IMR-90 (cell line): ENCODE measurements at regions not wholly inside any gene's neighbourhood (a gene's known extent, or its start where the extent isn't known, plus 50 kb on each side); places are given as distances from the start of the nearest gene placed in this dataset.
"Not testable (repeated sequence)": the region's sequence is repeated elsewhere in the genome, so short reads cannot be mapped to it uniquely, and the experiment has no call there.

Experiments
- CTCF ChIP-seq: conservative IDR thresholded peaks from 2 replicates; pipeline ENCODE4 v1.5.1; 2012; ENCODE audit warnings: mild to moderate bottlenecking, low read depth, low read length, improper control_type of control experiment
- MXI1 ChIP-seq: IDR thresholded peaks from 2 replicates; pipeline ENCODE4 v1.6.1; 2012; ENCODE audit warnings: low read depth, mild to moderate bottlenecking, low read length, moderate library complexity, borderline replicate concordance
- POLR2A ChIP-seq: IDR thresholded peaks from 2 replicates; pipeline ENCODE4 v1.6.1; 2012; ENCODE audit warnings: mild to moderate bottlenecking, low read depth, low read length

- not testable (repeated sequence) for TF ChIP-seq POLR2A, CTCF, MXI1
These were observed 323.0 kb upstream of the ATP10A start for GRCh38 chr15:26186138-26186537.
